ENCODE measurements at regions not wholly inside any gene's neighbourhood (a gene's known extent, or its start where the extent isn't known, plus 50 kb on each side); places are given as distances from the start of the nearest gene placed in this dataset.

DNA sequence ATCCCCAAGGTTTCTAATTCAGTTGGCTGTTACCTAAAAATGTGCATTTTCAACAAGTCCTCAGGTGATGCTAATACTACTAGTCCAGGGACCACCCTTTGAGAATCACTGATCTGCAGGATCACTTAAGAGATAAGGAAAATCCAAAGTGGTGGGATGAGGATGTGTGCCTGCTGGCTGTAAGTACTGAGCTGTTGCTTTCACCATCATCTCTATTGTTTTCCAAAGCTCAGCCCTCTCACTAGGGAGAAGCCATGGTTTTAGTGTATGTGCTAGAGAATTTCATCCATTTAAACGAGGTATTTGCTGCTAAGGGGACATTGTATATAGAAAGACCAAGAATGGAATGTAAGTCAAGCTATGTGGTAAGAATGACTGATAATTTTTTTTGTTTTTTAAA lies 202.3 kb downstream of the KIF21A start:
- Histone ChIP-seq H3K4me1 (ENCODE audit: control extremely low read depth in 1 of 4, control insufficient read depth in 4 of 4, insufficient read depth in 4 of 4, low read length in 3 of 4) (no peaks in the 10 kb centered on the region), H3K27me3 (replicated peaks in 2 of 5; ENCODE audit: control insufficient read depth in 4 of 5, insufficient read depth in 5 of 5, low read length in 4 of 5) (no peaks in the 10 kb centered on the region), H3K9me3 (ENCODE audit: control extremely low read depth in 1 of 5, control insufficient read depth in 4 of 5, insufficient read depth in 2 of 5, low read depth in 1 of 5, low read length in 4 of 5) (no peaks in the 10 kb centered on the region), H3K36me3 (ENCODE audit: control insufficient read depth in 4 of 4, insufficient read depth in 4 of 4, low read length in 3 of 4) (no peaks in the 10 kb centered on the region), H3K4me3 (ENCODE audit: control insufficient read depth in 1 of 7, extremely low read depth in 1 of 7, insufficient read depth in 4 of 7, low read depth in 2 of 7, low read length in 6 of 7) (no peak overlapping the region), H3K27ac (ENCODE audit: insufficient read depth in 1 of 2, low read depth in 1 of 2, low read length in 2 of 2, poor library complexity in 1 of 2, severe bottlenecking in 2 of 2) (no peak overlapping the region)
- POLR2A ChIA-PET: no interaction called here
- no CpG with 5 or more reads among the region's 1 CpG for WGBS (ENCODE audit: insufficient coverage)
- CTCF ChIA-PET: no interaction called here
- no peak for DNase-seq

GRCh38 chr12:39239490-39240486 lies 203.1 kb downstream of the KIF21A start:
- H3K27ac ChIP-seq (ENCODE audit: insufficient read depth in 1 of 2, low read depth in 1 of 2, low read length in 2 of 2, poor library complexity in 1 of 2, severe bottlenecking in 2 of 2): no peak overlapping the region
- H3K9me3 ChIP-seq (ENCODE audit: control extremely low read depth in 1 of 5, control insufficient read depth in 4 of 5, insufficient read depth in 2 of 5, low read depth in 1 of 5, low read length in 4 of 5): no peaks in the 10 kb centered on the region
- H3K27me3 ChIP-seq (replicated peaks in 2 of 5; ENCODE audit: control insufficient read depth in 4 of 5, insufficient read depth in 5 of 5, low read length in 4 of 5): no peaks in the 10 kb centered on the region
- no peak overlapping the region for H3K4me3 ChIP-seq (ENCODE audit: control insufficient read depth in 1 of 7, extremely low read depth in 1 of 7, insufficient read depth in 4 of 7, low read depth in 2 of 7, low read length in 6 of 7)
- no peaks in the 10 kb centered on the region for H3K36me3 ChIP-seq (ENCODE audit: control insufficient read depth in 4 of 4, insufficient read depth in 4 of 4, low read length in 3 of 4)
- WGBS (ENCODE audit: insufficient coverage): 61% methylated on average over 3 of the region's 5 CpGs
- ChIA-PET CTCF (no interaction called here), POLR2A (no interaction called here)
- DNase-seq: no peak
- H3K4me1 ChIP-seq (ENCODE audit: control extremely low read depth in 1 of 4, control insufficient read depth in 4 of 4, insufficient read depth in 4 of 4, low read length in 3 of 4): no peaks in the 10 kb centered on the region

DNA sequence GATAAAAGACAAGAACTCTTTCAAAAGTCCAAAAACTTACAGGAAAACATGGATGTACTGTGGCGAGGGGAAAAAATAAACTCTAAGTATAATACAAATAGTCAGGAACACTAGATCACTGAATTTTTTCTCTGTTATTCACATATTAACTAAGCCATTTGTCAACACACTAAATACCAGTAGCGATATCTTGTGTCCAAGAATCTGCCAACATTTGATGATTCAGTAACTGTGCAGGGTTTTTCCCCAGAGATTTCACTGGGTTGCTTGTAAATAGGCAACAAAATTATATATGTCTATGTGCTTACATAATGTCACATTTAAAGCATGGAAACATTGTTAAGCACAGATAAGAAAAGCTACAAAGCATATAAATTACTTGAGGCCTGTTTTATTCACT lies 205.9 kb downstream of the KIF21A start:
- Histone ChIP-seq H3K36me3 (ENCODE audit: control insufficient read depth in 4 of 4, insufficient read depth in 4 of 4, low read length in 3 of 4) (no peaks in the 10 kb centered on the region), H3K27me3 (replicated peaks in 2 of 5; ENCODE audit: control insufficient read depth in 4 of 5, insufficient read depth in 5 of 5, low read length in 4 of 5) (no peaks in the 10 kb centered on the region), H3K4me3 (ENCODE audit: control insufficient read depth in 1 of 7, extremely low read depth in 1 of 7, insufficient read depth in 4 of 7, low read depth in 2 of 7, low read length in 6 of 7) (no peak overlapping the region), H3K27ac (ENCODE audit: insufficient read depth in 1 of 2, low read depth in 1 of 2, low read length in 2 of 2, poor library complexity in 1 of 2, severe bottlenecking in 2 of 2) (no peak overlapping the region), H3K4me1 (ENCODE audit: control extremely low read depth in 1 of 4, control insufficient read depth in 4 of 4, insufficient read depth in 4 of 4, low read length in 3 of 4) (no peaks in the 10 kb centered on the region), H3K9me3 (ENCODE audit: control extremely low read depth in 1 of 5, control insufficient read depth in 4 of 5, insufficient read depth in 2 of 5, low read depth in 1 of 5, low read length in 4 of 5) (no peaks in the 10 kb centered on the region)
- no peak for DNase-seq
- ChIA-PET POLR2A (no interaction called here), CTCF (interaction anchor here (1.6 kb wide), 1 partner anchor 12 kb away, joined by 4 read pairs; no protein-coding TSS in a partner anchor)
- no CpG with 5 or more reads among the region's 2 CpGs for WGBS (ENCODE audit: insufficient coverage)

DNA sequence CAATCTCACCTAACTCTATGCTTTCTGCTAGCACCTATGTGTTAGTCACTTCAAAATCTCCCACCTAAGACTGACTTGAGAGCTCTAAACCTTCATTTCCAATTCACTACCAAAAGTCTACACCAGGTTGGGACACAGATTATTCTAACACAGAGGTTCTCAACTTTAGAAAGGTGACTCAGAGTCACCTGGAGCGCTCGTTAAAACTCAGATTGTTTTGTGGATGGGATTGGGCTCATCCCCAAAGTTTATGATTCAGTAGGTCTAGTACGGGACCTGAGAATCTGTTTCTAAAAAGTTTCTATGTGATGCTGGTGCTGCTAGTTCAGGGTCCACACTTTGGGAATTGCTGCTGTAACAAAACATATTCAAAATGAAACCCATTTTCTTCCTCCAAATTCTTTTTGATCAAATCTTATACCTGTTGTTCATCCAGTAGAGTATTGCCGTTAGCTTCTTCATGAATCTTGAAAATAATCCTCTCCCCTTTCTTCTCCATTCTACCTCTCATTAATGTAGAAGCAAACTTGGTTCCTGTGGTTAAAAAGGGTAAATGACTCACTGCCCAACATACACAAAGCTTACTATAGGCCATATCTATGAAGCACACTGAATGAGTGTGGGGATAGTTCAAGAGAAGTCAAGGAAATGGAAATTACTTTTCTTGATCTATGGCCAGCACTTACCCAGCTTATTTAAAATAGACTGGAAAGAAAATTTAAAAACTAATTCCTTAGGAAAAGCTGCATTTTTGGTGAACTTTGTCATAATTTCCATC lies 206.7 kb downstream of the KIF21A start:
- POLR2A ChIA-PET: no interaction called here
- 92% methylated on average over 4 of the region's 4 CpGs for WGBS (ENCODE audit: insufficient coverage)
- no peaks in the 10 kb centered on the region for H3K9me3 ChIP-seq (ENCODE audit: control extremely low read depth in 1 of 5, control insufficient read depth in 4 of 5, insufficient read depth in 2 of 5, low read depth in 1 of 5, low read length in 4 of 5)
- CTCF ChIA-PET: interaction anchor here (0.9 to 1.6 kb wide), 2 partner anchors 11 to 22 kb away, joined by 3 to 4 read pairs; no protein-coding TSS in a partner anchor
- no peaks in the 10 kb centered on the region for H3K36me3 ChIP-seq (ENCODE audit: control insufficient read depth in 4 of 4, insufficient read depth in 4 of 4, low read length in 3 of 4)
- H3K27ac ChIP-seq (ENCODE audit: insufficient read depth in 1 of 2, low read depth in 1 of 2, low read length in 2 of 2, poor library complexity in 1 of 2, severe bottlenecking in 2 of 2): no peak overlapping the region
- no peaks in the 10 kb centered on the region for H3K27me3 ChIP-seq (replicated peaks in 2 of 5; ENCODE audit: control insufficient read depth in 4 of 5, insufficient read depth in 5 of 5, low read length in 4 of 5)
- H3K4me3 ChIP-seq (ENCODE audit: control insufficient read depth in 1 of 7, extremely low read depth in 1 of 7, insufficient read depth in 4 of 7, low read depth in 2 of 7, low read length in 6 of 7): no peak overlapping the region
- H3K4me1 ChIP-seq (ENCODE audit: control extremely low read depth in 1 of 4, control insufficient read depth in 4 of 4, insufficient read depth in 4 of 4, low read length in 3 of 4): no peaks in the 10 kb centered on the region
- no peak for DNase-seq

DNA sequence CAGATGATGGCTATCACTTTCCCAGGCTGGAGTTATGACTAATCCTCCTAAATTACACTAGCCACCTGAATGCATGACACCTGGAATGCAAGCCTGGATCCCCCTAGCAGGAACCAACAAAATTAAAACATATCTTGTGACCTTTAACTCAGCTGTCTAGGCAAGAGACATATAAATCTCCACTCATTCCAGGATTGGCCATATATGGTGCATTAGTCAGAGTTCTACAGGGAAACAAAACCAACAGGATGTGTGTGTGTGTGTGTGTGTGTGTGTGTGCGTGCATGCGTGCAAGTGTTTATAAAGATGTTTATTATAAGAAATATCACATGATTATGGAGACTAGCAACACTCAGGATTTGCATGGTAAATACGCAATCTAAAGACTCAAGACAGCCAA lies 212.8 kb downstream of the KIF21A start:
- ChIA-PET CTCF (no interaction called here), POLR2A (no interaction called here)
- no CpG with 5 or more reads among the region's 3 CpGs for WGBS (ENCODE audit: insufficient coverage)
- DNase-seq: no peak
- Histone ChIP-seq H3K27ac (ENCODE audit: insufficient read depth in 1 of 2, low read depth in 1 of 2, low read length in 2 of 2, poor library complexity in 1 of 2, severe bottlenecking in 2 of 2) (no peak overlapping the region), H3K27me3 (replicated peaks in 2 of 5; ENCODE audit: control insufficient read depth in 4 of 5, insufficient read depth in 5 of 5, low read length in 4 of 5) (no peaks in the 10 kb centered on the region), H3K36me3 (ENCODE audit: control insufficient read depth in 4 of 4, insufficient read depth in 4 of 4, low read length in 3 of 4) (no peaks in the 10 kb centered on the region), H3K4me1 (ENCODE audit: control extremely low read depth in 1 of 4, control insufficient read depth in 4 of 4, insufficient read depth in 4 of 4, low read length in 3 of 4) (no peaks in the 10 kb centered on the region), H3K9me3 (ENCODE audit: control extremely low read depth in 1 of 5, control insufficient read depth in 4 of 5, insufficient read depth in 2 of 5, low read depth in 1 of 5, low read length in 4 of 5) (peaks cover 0 to 2% (median 0%) of the 10 kb centered on the region in 5 experiments), H3K4me3 (ENCODE audit: control insufficient read depth in 1 of 7, extremely low read depth in 1 of 7, insufficient read depth in 4 of 7, low read depth in 2 of 7, low read length in 6 of 7) (no peak overlapping the region)

DNA sequence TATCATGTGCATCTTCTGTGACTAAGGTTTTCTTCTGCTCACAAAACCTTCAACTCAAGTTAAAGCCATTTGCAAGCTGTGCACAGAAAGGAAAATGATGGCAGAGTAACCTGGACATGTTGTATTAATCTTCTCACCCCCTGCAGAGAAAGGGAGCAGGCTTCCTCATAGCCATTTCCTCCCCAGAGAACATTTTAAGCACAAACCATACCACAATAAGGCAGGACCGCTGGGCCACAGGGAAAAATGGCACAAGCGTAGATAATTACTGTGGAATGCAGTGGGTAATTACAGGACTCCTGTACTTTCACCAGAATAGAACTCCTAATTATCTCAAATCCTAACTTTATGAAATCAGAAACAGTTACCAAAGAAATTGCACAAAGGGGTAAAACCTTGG lies 215.7 kb downstream of the KIF21A start:
- Histone ChIP-seq H3K4me1 (ENCODE audit: control extremely low read depth in 1 of 4, control insufficient read depth in 4 of 4, insufficient read depth in 4 of 4, low read length in 3 of 4) (no peaks in the 10 kb centered on the region), H3K4me3 (ENCODE audit: control insufficient read depth in 1 of 7, extremely low read depth in 1 of 7, insufficient read depth in 4 of 7, low read depth in 2 of 7, low read length in 6 of 7) (no peak overlapping the region), H3K9me3 (ENCODE audit: control extremely low read depth in 1 of 5, control insufficient read depth in 4 of 5, insufficient read depth in 2 of 5, low read depth in 1 of 5, low read length in 4 of 5) (peaks cover 0 to 6% (median 0%) of the 10 kb centered on the region in 5 experiments), H3K27ac (ENCODE audit: insufficient read depth in 1 of 2, low read depth in 1 of 2, low read length in 2 of 2, poor library complexity in 1 of 2, severe bottlenecking in 2 of 2) (no peak overlapping the region), H3K36me3 (ENCODE audit: control insufficient read depth in 4 of 4, insufficient read depth in 4 of 4, low read length in 3 of 4) (no peaks in the 10 kb centered on the region), H3K27me3 (replicated peaks in 2 of 5; ENCODE audit: control insufficient read depth in 4 of 5, insufficient read depth in 5 of 5, low read length in 4 of 5) (no peaks in the 10 kb centered on the region)
- DNase-seq: no peak
- CTCF ChIA-PET: no interaction called here
- POLR2A ChIA-PET: no interaction called here
- WGBS (ENCODE audit: insufficient coverage): no CpG with 5 or more reads among the region's 2 CpGs

DNA sequence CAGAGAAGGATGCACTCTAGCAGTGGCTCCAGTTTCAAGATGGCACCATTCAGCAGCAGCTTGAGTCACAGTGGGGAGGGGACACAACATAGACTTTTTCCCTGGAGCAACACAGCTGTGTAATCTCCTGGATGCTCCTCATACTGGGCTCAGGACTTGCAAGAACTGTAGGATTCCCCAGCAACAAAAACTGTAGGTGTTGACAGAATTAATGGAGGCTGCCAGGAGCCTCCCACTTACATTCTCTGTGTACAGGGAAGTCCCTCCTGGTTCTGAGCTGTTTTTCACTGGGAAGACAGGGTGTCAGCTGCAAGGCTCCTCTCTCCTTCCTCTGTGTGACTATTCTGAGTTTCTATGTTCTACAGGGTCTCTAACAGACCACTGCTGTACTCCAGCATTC lies 217.9 kb downstream of the KIF21A start:
- Histone ChIP-seq H3K9me3 (ENCODE audit: control extremely low read depth in 1 of 5, control insufficient read depth in 4 of 5, insufficient read depth in 2 of 5, low read depth in 1 of 5, low read length in 4 of 5) (peaks cover 0 to 6% (median 0%) of the 10 kb centered on the region in 5 experiments), H3K36me3 (ENCODE audit: control insufficient read depth in 4 of 4, insufficient read depth in 4 of 4, low read length in 3 of 4) (no peaks in the 10 kb centered on the region), H3K27me3 (replicated peaks in 2 of 5; ENCODE audit: control insufficient read depth in 4 of 5, insufficient read depth in 5 of 5, low read length in 4 of 5) (no peaks in the 10 kb centered on the region), H3K4me1 (ENCODE audit: control extremely low read depth in 1 of 4, control insufficient read depth in 4 of 4, insufficient read depth in 4 of 4, low read length in 3 of 4) (no peaks in the 10 kb centered on the region), H3K27ac (ENCODE audit: insufficient read depth in 1 of 2, low read depth in 1 of 2, low read length in 2 of 2, poor library complexity in 1 of 2, severe bottlenecking in 2 of 2) (no peak overlapping the region), H3K4me3 (ENCODE audit: control insufficient read depth in 1 of 7, extremely low read depth in 1 of 7, insufficient read depth in 4 of 7, low read depth in 2 of 7, low read length in 6 of 7) (no peak overlapping the region)
- POLR2A ChIA-PET: interaction anchor here (0.6 kb wide), 1 partner anchor 297 kb away, joined by 3 read pairs; no protein-coding TSS in a partner anchor
- CTCF ChIA-PET: interaction anchor here (0.7 kb wide), 1 partner anchor 12 kb away, joined by 4 read pairs; no protein-coding TSS in a partner anchor
- no peak for DNase-seq
